ENCODE measurements at regions not wholly inside any gene's neighbourhood (a gene's known extent, or its start where the extent isn't known, plus 50 kb on each side); places are given as distances from the start of the nearest gene placed in this dataset.

DNA sequence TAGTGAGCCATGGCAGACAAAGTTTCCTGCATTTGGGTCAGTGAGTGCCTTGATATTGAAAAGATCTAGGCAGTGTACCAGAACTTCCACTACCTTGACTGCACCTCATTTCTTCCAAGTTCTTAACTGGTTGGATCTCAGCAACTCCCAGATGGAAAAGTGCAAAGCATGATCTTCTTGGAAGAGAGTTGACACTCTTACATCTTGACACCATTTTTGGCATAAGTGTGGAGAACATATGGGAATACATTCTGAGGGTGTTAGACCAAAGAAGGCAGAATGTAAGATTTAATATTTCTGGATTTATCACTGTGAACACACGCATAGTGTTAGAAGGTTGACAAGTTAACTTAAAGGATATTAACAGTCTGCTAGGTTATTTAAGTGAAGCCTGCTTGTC, 555.1 kb upstream of the CTNND2 start:
- Histone ChIP-seq H3K27ac (ENCODE audit: low read depth, low read length) (no peak overlapping the region), H3K79me2 (ENCODE audit: insufficient read depth, low read length) (no peaks in the 10 kb centered on the region), H3K9ac (ENCODE audit: low read length) (no peak overlapping the region), H3K9me2 (ENCODE audit: insufficient read depth) (no peaks in the 10 kb centered on the region), H2AFZ (ENCODE audit: low read depth, low read length, poor library complexity, severe bottlenecking) (no peak overlapping the region), H3K9me3 (ENCODE audit: control insufficient read depth in 1 of 2, insufficient read depth in 1 of 2, low read depth in 1 of 2, low read length in 2 of 2) (peaks cover 14 to 15% of the 10 kb centered on the region in 2 experiments; a peak in 2 of 4 replicates), H3K4me2 (ENCODE audit: low read length) (no peak overlapping the region), H3K27me3 (ENCODE audit: insufficient read depth, low read length) (no peaks in the 10 kb centered on the region), H3K4me3 (replicated peaks in 1 of 2; ENCODE audit: low read depth in 1 of 2, low read length in 2 of 2) (no peak overlapping the region), H3K36me3 (ENCODE audit: control insufficient read depth in 1 of 2, insufficient read depth in 2 of 2, low read length in 2 of 2) (no peaks in the 10 kb centered on the region), H4K20me1 (ENCODE audit: insufficient read depth) (no peaks in the 10 kb centered on the region), H3K4me1 (ENCODE audit: control insufficient read depth in 1 of 2, insufficient read depth in 2 of 2, low read length in 2 of 2) (no peaks in the 10 kb centered on the region)
- BruUV-seq (replicated peaks) = no TSS peak
- CTCF ChIA-PET = no interaction called here
- RAD21 ChIA-PET (ENCODE audit: low non-redundant PET in 1 of 2, low total read pairs in 2 of 2, uncharacterized antibody in 2 of 2, unreplicated experiment in 2 of 2) = no interaction called here
- intact Hi-C loops (cut with micrococcal nuclease) = no loop called here
- TF ChIP-seq YY1 (IDR thresholded peaks at IDR 0.05; ENCODE audit: extremely low read depth, insufficient replicate concordance, low read depth, low read length) = no peak
- no peak for TF ChIP-seq CEBPB (IDR thresholded peaks at IDR 0.05; ENCODE audit: low read depth)
- ATAC-seq (no peak), DNase-seq (ENCODE audit: low read depth, low spot score) (no peak)
- POLR2A ChIA-PET = no interaction called here

DNA sequence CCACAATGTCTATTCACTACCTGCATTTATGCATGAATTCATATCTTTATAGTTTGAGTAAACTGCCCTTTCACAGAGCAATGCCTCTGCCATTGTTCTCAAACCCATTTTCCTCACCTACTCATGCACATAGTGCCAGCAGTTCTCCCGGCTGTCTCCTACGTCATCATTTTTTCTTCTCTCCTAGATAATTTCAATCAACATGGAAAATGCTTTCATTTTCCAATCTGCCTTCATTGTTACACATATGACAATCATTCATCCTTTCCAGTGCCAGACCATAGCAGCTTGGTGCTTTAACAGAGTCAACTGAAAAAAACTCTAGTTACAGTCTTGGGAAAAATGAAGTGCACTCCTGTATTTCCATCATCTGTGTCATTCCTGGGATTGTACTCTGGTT, 514.8 kb upstream of the CTNND2 start:
- POLR2A ChIA-PET = no interaction called here

More for the DNA sequence above, 514.8 kb upstream of the CTNND2 start:
- H3K4me2 ChIP-seq (ENCODE audit: low read length) = no peak overlapping the region
- ATAC-seq (no peak), DNase-seq (ENCODE audit: low read depth, low spot score) (no peak)
- H3K4me1 ChIP-seq (ENCODE audit: control insufficient read depth in 1 of 2, insufficient read depth in 2 of 2, low read length in 2 of 2) = no peaks in the 10 kb centered on the region
- RAD21 ChIA-PET (ENCODE audit: low non-redundant PET in 1 of 2, low total read pairs in 2 of 2, uncharacterized antibody in 2 of 2, unreplicated experiment in 2 of 2) = no interaction called here
- no peak overlapping the region for H3K4me3 ChIP-seq (replicated peaks in 1 of 2; ENCODE audit: low read depth in 1 of 2, low read length in 2 of 2)
- H3K79me2 ChIP-seq (ENCODE audit: insufficient read depth, low read length) = no peaks in the 10 kb centered on the region
- TF ChIP-seq RAD21 (IDR thresholded peaks at IDR 0.05; ENCODE audit: low read depth) (no peak), EZH2 (IDR thresholded peaks at IDR 0.05) (no peak), POLR2AphosphoS5 (IDR thresholded peaks at IDR 0.05; ENCODE audit: low read depth, low read length) (no peak), CBX3 (IDR thresholded peaks at IDR 0.05; ENCODE audit: low read depth) (no peak), SP1 (IDR thresholded peaks at IDR 0.05; ENCODE audit: low read depth) (no peak)
- TF ChIP-seq, protein P1, sequence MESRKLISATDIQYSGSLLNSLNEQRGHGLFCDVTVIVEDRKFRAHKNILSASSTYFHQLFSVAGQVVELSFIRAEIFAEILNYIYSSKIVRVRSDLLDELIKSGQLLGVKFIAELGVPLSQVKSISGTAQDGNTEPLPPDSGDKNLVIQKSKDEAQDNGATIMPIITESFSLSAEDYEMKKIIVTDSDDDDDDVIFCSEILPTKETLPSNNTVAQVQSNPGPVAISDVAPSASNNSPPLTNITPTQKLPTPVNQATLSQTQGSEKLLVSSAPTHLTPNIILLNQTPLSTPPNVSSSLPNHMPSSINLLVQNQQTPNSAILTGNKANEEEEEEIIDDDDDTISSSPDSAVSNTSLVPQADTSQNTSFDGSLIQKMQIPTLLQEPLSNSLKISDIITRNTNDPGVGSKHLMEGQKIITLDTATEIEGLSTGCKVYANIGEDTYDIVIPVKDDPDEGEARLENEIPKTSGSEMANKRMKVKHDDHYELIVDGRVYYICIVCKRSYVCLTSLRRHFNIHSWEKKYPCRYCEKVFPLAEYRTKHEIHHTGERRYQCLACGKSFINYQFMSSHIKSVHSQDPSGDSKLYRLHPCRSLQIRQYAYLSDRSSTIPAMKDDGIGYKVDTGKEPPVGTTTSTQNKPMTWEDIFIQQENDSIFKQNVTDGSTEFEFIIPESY (IDR thresholded peaks at IDR 0.05; ENCODE audit: extremely low read depth, insufficient replicate concordance, low read length) = no peak
- TF ChIP-seq, protein P2, sequence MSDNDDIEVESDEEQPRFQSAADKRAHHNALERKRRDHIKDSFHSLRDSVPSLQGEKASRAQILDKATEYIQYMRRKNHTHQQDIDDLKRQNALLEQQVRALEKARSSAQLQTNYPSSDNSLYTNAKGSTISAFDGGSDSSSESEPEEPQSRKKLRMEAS (IDR thresholded peaks at IDR 0.05) = no peak
- no peaks in the 10 kb centered on the region for H3K9me2 ChIP-seq (ENCODE audit: insufficient read depth)
- no peak overlapping the region for H2AFZ ChIP-seq (ENCODE audit: low read depth, low read length, poor library complexity, severe bottlenecking)
- H3K27me3 ChIP-seq (ENCODE audit: insufficient read depth, low read length) = no peaks in the 10 kb centered on the region
- CTCF ChIA-PET = no interaction called here
- H3K9ac ChIP-seq (ENCODE audit: low read length) = no peak overlapping the region
- intact Hi-C loops (cut with micrococcal nuclease) = no loop called here
- no TSS peak for BruUV-seq (replicated peaks)
- no peaks in the 10 kb centered on the region for H4K20me1 ChIP-seq (ENCODE audit: insufficient read depth)
- H3K9me3 ChIP-seq (ENCODE audit: control insufficient read depth in 1 of 2, insufficient read depth in 1 of 2, low read depth in 1 of 2, low read length in 2 of 2) = peaks cover 5 to 27% of the 10 kb centered on the region in 2 experiments; a peak in 2 of 4 replicates
- H3K27ac ChIP-seq (ENCODE audit: low read depth, low read length) = no peak overlapping the region
- H3K36me3 ChIP-seq (ENCODE audit: control insufficient read depth in 1 of 2, insufficient read depth in 2 of 2, low read length in 2 of 2) = no peaks in the 10 kb centered on the region

All from HCT116 (cell line).